Lower leg skin (tissue), 4 donors: ENCODE measurements at regions not wholly inside any gene's neighbourhood (a gene's known extent, or its start where the extent isn't known, plus 50 kb on each side); places are given as distances from the start of the nearest gene placed in this dataset.

Experiments used
- DNase-seq, 2 donors: peaks; one replicate each; pipeline ENCODE4 v3.0.0-alpha.2; 2019; ENCODE audit warnings: low spot score in 2 of 2
- H3K4me3 ChIP-seq: fragments of 200-600 bp; sonication (generic); 2 replicates; pipeline ENCODE4 v1.5.1; 2017; ENCODE audit warnings: mild to moderate bottlenecking, low read depth; ENCODE audit not compliant: poor library complexity, severe bottlenecking
- POLR2A ChIP-seq, 2 donors: fragments of 450-650 bp; IDR thresholded peaks; one replicate each; pipeline ENCODE4 v1.6.1; 2016 to 2017; ENCODE audit warnings: antibody characterized with exemption in 2 of 2, mild to moderate bottlenecking in 1 of 2, moderate library complexity in 1 of 2
- WGBS, 2 donors: methylation state at CpG; one replicate each; pipeline ENCODE4 v1.1.5; 2018; 5-methylcytosine and 5-hydroxymethylcytosine counted together
- intact Hi-C: fragments of 100-400 bp; cut with DNase I; formaldehyde crosslinking; loops from one replicate; pipeline ENCODE4 v1.15.0; 2023; ENCODE audit warnings: low total_unique reads
- TF ChIP-seq, protein P1 (sequence below), 3 donors: fragments of 450-650 bp; IDR thresholded peaks; one replicate each; pipeline ENCODE4 v1.5.1; 2016; ENCODE audit warnings: antibody characterized with exemption in 3 of 3, mild to moderate bottlenecking in 3 of 3, moderate library complexity in 2 of 3

DNA sequence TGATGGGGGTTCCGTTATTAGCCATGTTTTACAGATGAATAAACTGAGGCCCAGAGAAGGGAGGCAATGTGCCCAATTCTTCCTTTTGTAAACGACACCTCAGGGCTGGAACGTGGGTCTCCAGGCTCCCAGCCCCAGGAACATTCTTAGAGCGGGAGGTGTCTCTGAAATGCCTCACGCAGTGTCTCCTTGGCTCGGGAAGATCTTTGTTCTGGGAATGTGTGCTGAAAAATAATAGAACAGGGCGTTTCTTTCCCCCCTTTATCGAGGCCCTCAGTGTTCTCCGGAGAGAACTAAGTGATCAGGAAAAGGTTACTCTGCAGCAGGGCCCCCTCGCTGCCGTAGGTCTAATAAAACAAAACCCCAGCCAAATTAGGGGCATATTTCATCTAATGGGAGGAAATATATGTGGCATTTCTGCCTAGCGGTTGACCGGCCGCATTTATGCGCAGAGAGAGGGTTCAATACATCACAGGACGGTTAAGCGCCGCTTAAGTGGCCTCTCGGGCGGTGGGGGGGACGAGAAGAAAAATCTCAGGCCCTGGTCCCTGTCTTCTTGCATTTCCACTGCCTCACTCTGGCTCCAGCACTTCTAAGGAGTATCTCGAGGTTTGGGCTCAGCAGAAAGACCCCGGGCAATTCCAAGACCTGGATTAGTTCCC lies 564.3 kb downstream of the MN1 start:
- intact Hi-C loops: no loop called here
- WGBS, 2 donors: 80 to 81% methylated on average over 23 of the region's 23 CpGs
- H3K4me3 ChIP-seq: no peak overlapping the region
- TF ChIP-seq, protein P1, sequence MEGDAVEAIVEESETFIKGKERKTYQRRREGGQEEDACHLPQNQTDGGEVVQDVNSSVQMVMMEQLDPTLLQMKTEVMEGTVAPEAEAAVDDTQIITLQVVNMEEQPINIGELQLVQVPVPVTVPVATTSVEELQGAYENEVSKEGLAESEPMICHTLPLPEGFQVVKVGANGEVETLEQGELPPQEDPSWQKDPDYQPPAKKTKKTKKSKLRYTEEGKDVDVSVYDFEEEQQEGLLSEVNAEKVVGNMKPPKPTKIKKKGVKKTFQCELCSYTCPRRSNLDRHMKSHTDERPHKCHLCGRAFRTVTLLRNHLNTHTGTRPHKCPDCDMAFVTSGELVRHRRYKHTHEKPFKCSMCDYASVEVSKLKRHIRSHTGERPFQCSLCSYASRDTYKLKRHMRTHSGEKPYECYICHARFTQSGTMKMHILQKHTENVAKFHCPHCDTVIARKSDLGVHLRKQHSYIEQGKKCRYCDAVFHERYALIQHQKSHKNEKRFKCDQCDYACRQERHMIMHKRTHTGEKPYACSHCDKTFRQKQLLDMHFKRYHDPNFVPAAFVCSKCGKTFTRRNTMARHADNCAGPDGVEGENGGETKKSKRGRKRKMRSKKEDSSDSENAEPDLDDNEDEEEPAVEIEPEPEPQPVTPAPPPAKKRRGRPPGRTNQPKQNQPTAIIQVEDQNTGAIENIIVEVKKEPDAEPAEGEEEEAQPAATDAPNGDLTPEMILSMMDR (IDR thresholded peaks at IDR 0.05): no peak
- TF ChIP-seq POLR2A (IDR thresholded peaks at IDR 0.05): no peak
- no peak for DNase-seq

DNA sequence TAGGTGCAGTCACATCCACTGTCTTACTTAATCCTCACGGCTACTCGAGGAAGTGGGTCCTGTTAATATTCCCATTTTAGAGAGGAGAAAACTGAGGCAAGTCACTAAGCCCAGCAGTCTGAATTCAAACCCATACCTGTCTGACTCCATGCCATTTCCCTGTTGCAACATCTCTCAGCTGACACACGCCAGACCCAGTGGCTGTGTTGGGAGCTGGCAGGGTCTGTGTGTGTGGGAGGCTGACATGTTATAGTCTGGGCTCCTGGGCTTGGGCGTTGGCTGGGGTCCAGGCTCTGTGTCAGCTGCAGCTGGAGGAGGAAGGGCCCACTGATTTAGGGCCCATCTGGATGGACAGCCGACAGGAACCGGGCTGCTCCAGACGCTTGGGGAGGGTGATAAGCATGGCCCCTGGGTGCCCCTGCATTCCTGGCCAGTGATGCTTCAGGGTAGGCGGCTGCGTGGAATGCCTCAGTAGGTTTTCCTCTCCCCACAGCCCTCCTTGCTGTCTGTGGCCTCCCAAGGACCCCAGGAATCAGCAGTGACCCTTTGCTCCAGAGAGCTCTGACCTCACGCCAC lies 562.5 kb downstream of the MN1 start:
- WGBS, 2 donors: 38 to 54% methylated on average over 6 to 10 of the region's 10 CpGs
- H3K4me3 ChIP-seq: no peak overlapping the region
- no peak for DNase-seq
- intact Hi-C loops: no loop called here
- TF ChIP-seq, protein P1 (IDR thresholded peaks at IDR 0.05): no peak
- no peak for TF ChIP-seq POLR2A (IDR thresholded peaks at IDR 0.05)

DNA sequence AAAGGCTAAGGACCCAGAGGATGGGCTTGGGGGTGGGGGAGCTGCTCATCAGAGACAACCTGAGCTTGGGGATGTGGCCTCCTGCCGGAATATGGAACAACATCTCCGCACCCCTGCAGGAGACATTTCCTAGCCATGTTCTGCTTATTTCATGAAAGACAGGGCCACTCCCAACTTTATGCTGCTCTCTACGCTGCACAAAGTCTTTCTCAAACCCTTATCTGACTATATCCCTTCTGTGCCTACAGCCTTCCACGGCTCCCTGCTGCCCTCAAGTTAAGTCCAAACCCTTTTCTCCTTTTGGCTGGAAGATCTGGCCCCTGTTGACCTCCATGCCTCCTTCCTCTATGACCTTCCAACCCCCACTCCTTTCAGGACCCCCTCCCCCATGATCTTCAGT lies 562.0 kb downstream of the MN1 start:
- no peak overlapping the region for H3K4me3 ChIP-seq
- no peak for DNase-seq
- WGBS, 2 donors: 77 to 85% methylated on average over 4 of the region's 4 CpGs
- TF ChIP-seq, protein P1 (IDR thresholded peaks at IDR 0.05): no peak
- no peak for TF ChIP-seq POLR2A (IDR thresholded peaks at IDR 0.05)
- intact Hi-C loops: no loop called here

DNA sequence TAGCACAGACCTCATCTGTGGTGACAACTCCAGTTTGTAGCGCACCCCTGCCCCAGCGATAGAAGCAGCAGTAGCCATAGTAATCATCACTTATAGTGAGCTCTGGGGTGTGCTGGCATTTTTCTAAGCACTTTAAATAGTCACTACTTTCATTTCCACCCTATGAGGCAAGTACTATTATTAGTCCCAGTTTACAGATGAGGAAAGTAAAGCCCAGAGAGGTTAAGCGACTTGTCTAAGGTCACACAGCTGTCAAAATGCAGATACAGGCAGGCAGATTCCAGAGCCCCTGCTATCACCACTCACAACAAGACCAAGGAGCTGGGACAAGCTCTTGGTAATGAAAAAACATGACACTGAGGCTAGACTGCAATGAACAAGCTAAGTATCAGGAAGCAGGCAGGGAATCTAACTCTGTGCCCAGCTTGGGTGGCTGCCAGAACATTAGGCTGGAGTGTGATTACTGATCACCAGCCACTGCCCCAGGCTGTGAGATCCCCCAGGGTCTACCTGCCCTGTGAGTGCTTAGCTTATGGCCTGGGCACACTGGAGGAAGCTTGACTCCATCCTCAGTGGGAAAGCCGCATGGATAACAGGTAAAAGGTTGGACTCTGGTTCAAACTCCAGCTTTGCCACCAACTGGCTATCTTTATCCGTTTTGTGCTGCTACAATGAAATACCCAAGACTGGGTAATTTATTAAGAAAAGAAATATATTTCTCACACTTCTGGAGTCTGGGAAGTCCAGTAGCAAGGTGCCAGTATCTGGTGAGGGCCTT lies 561.1 kb downstream of the MN1 start:
- no peak for DNase-seq
- no peak for TF ChIP-seq POLR2A (IDR thresholded peaks at IDR 0.05)
- intact Hi-C loops: no loop called here
- 71 to 83% methylated on average over 5 of the region's 5 CpGs for whole genome bisulfite sequencing, 2 donors
- H3K4me3 ChIP-seq: no peak overlapping the region

DNA sequence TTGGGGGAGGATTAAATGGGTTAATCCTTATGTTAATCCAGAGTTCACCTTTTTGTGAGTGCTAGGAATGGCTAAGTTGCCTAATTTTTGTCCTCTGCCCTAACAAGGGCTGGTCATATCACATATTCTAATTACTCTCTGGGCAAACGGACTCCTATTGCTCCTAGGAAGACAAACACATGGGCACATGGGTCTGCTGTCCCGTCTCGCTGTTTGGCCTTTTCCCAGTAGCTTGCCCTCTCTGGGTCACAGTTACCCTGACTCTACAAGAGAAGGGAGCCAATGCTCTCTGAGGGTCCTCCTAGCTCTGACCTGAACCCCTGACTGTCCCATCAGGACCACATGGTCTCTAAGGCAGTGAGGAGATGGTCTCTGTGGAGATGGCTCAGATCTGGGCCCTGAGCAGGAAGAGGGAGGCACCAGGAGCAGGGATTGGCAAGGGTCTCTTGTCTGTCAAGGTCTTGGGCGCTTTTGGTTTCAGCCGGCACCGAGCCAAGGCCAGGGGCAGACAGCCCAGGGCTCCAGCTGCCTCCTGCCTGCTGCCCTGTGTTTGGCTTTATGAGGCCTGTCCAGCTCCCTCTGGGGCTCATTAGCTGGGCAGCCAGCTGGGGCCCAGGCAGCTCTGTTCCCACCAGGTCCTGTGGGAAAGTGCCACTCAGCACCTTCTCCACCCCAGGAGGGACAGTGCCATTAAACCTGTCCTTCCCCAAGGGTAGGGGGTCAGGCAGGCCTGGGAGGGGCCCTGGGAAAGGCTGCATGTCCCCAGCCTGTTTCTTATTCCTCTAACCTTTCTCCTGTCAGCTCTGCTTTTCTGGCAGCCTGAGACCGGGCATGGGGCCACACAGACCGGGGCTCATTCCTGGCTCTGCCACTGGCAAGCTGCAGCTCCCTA lies 559.9 kb downstream of the MN1 start:
- intact Hi-C loops: no loop called here
- no peak for DNase-seq

More for the DNA sequence above, 559.9 kb downstream of the MN1 start:
- WGBS, 2 donors: 58 to 65% methylated on average over 7 to 8 of the region's 8 CpGs
- H3K4me3 ChIP-seq: no peak overlapping the region
- TF ChIP-seq POLR2A (IDR thresholded peaks at IDR 0.05): no peak
- TF ChIP-seq, protein P1 (IDR thresholded peaks at IDR 0.05): no peak
